Stimulated activated naive CD8-positive, alpha-beta T cell treated with anti-CD3 and anti-CD28 coated beads, Interleukin-15, Interleukin-2, amounts not matched to agents 100 ng/mL and 50 ng/mL, for 24 hours (primary cell): ENCODE measurements at regions not wholly inside any gene's neighbourhood (a gene's known extent, or its start where the extent isn't known, plus 50 kb on each side); places are given as distances from the start of the nearest gene placed in this dataset.

ENCODE experiments used
- H3K27ac Mint-ChIP-seq: one replicate; pipeline ENCODE4 v1.8.0; 2021; ENCODE audit warnings: mild to moderate bottlenecking, mixed read lengths
- H3K27me3 Mint-ChIP-seq: one replicate; pipeline ENCODE4 v1.8.0; 2021; ENCODE audit warnings: mixed read lengths
- H3K36me3 Mint-ChIP-seq: one replicate; pipeline ENCODE4 v1.8.0; 2021; ENCODE audit warnings: low read depth, mixed read lengths
- H3K4me1 Mint-ChIP-seq: one replicate; pipeline ENCODE4 v1.8.0; 2021; ENCODE audit warnings: low read depth, mixed read lengths
- H3K4me3 Mint-ChIP-seq: one replicate; pipeline ENCODE4 v1.8.0; 2021; ENCODE audit warnings: mild to moderate bottlenecking, mixed read lengths
- H3K9me3 Mint-ChIP-seq: one replicate; pipeline ENCODE4 v1.8.0; 2021; ENCODE audit warnings: mixed read lengths

GRCh38 chr17:36791150-36791941 is 145.9 kb upstream of the LHX1 start:
- H3K4me3 Mint-ChIP-seq: no peak overlapping the region
- no peaks in the 10 kb centered on the region for H3K4me1 Mint-ChIP-seq
- H3K9me3 Mint-ChIP-seq: no peaks in the 10 kb centered on the region
- peaks cover 13% of the 10 kb centered on the region for H3K27me3 Mint-ChIP-seq
- H3K36me3 Mint-ChIP-seq: no peaks in the 10 kb centered on the region
- H3K27ac Mint-ChIP-seq: no peak overlapping the region

GRCh38 chr17:36791942-36792475 is 145.3 kb upstream of the LHX1 start:
- H3K9me3 Mint-ChIP-seq: no peaks in the 10 kb centered on the region
- no peak overlapping the region for H3K4me3 Mint-ChIP-seq
- H3K27ac Mint-ChIP-seq: no peak overlapping the region
- H3K36me3 Mint-ChIP-seq: no peaks in the 10 kb centered on the region
- H3K27me3 Mint-ChIP-seq: peaks cover 13% of the 10 kb centered on the region
- H3K4me1 Mint-ChIP-seq: no peaks in the 10 kb centered on the region

DNA sequence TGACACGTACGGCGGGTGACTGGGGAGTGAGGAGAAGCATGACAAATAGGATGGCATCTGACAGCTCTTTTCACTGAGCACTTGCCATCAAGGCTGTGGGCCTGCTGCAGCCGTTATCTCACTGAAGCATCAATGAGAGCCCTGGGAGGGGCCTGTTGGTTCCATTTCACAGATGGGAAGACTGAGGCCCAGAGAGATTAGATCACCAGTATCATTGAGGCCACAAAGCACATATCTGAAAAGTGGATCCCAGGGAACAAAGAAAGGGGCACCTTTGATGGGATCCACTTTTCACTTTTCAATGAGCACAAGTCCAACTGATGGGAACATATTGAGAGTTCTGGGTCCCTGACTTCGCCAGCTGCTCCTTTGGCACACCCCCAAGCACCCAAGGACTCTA is 144.4 kb upstream of the LHX1 start:
- H3K4me3 Mint-ChIP-seq: no peak overlapping the region
- H3K27ac Mint-ChIP-seq: no peak overlapping the region
- no peaks in the 10 kb centered on the region for H3K36me3 Mint-ChIP-seq
- H3K4me1 Mint-ChIP-seq: no peaks in the 10 kb centered on the region
- H3K27me3 Mint-ChIP-seq: peaks cover 13% of the 10 kb centered on the region
- no peaks in the 10 kb centered on the region for H3K9me3 Mint-ChIP-seq

GRCh38 chr17:36793976-36794375 is 143.3 kb upstream of the LHX1 start:
- no peaks in the 10 kb centered on the region for H3K9me3 Mint-ChIP-seq
- no peak overlapping the region for H3K27ac Mint-ChIP-seq
- no peaks in the 10 kb centered on the region for H3K4me1 Mint-ChIP-seq
- H3K36me3 Mint-ChIP-seq: no peaks in the 10 kb centered on the region
- H3K27me3 Mint-ChIP-seq: peaks cover 13% of the 10 kb centered on the region
- no peak overlapping the region for H3K4me3 Mint-ChIP-seq

DNA sequence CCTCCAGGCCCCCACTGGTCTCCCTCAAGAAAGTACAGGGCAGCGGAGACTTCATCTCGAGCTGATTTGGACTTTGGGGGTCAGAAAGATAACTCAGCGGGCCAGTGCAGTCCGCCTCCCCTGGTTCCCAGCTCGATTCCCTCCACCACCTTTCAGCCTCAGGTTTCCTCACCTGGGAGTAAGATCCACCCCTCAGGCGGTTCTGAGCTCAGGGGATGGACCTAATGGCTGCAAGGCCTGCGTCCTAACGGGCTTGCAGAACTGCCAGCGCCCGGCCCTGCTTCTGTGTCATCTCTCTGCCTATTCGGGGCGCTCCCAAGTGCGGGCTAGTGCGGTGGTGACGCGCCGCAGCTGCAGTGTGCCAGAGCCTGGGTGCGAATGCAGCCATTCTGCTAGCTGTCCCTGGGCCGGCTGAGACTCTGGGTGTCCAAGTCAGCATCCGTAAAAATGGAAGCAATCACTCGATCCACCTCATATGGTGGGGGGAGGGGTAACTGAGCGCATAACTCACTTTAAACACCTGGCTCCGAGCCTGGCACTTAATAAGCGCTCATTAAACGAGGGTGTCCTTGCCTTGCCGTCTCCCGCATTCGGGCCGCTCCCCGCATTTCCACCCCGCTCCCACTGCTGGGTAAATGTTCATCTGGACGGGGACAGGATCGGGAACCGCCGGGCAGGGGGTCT is 129.6 kb upstream of the LHX1 start:
- Mint-ChIP-seq H3K36me3 (no peaks in the 10 kb centered on the region), H3K4me1 (no peaks in the 10 kb centered on the region), H3K27me3 (peaks cover 65% of the 10 kb centered on the region), H3K27ac (no peak overlapping the region), H3K9me3 (no peaks in the 10 kb centered on the region), H3K4me3 (no peak overlapping the region)

GRCh38 chr17:36808180-36808661 is 129.1 kb upstream of the LHX1 start:
- Mint-ChIP-seq H3K27ac (no peak overlapping the region), H3K27me3 (peaks cover 65% of the 10 kb centered on the region), H3K36me3 (no peaks in the 10 kb centered on the region), H3K4me1 (no peaks in the 10 kb centered on the region), H3K4me3 (no peak overlapping the region), H3K9me3 (no peaks in the 10 kb centered on the region)

- Mint-ChIP-seq H3K9me3 (no peaks in the 10 kb centered on the region), H3K36me3 (no peaks in the 10 kb centered on the region), H3K4me3 (no peak overlapping the region), H3K27me3 (peaks cover 68% of the 10 kb centered on the region), H3K4me1 (no peaks in the 10 kb centered on the region), H3K27ac (no peak overlapping the region)
These were observed 124.5 kb upstream of the LHX1 start for GRCh38 chr17:36812762-36813161.

GRCh38 chr17:36813357-36813756 is 123.9 kb upstream of the LHX1 start:
- H3K4me1 Mint-ChIP-seq: no peaks in the 10 kb centered on the region
- no peaks in the 10 kb centered on the region for H3K36me3 Mint-ChIP-seq
- H3K27ac Mint-ChIP-seq: no peak overlapping the region
- H3K4me3 Mint-ChIP-seq: no peak overlapping the region
- peaks cover 68% of the 10 kb centered on the region for H3K27me3 Mint-ChIP-seq
- no peaks in the 10 kb centered on the region for H3K9me3 Mint-ChIP-seq

DNA sequence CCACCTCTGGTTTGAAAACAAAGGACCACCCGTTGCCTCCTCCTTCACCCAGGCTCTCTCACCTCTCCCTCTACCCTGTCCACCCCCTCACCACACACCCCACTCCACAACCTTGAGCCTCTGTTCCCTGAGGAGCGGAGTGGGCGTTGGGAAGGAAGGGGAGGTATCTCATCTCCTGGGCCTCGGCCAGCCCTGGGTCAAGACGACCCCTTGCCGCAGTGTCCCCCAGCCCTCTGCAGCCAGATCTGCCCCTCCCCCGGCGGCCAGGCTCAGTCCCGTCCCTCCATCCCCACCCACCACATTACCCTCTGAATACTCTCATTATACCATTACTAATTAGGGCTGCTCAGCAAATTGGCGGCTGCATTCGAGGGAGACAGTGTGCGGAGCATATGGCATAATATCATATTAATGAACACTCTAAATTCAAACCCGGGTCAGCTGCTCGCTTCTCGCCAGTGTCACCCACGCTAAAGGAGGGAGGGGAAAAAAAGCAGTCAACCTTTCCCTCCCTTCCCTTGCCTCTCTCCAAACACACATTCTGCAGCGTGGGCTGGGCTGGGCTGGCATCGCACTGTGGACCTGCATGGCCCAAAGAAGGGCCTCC is 123.2 kb upstream of the LHX1 start:
- no peak overlapping the region for H3K27ac Mint-ChIP-seq
- no peak overlapping the region for H3K4me3 Mint-ChIP-seq
- H3K4me1 Mint-ChIP-seq: no peaks in the 10 kb centered on the region
- H3K36me3 Mint-ChIP-seq: no peaks in the 10 kb centered on the region
- no peaks in the 10 kb centered on the region for H3K9me3 Mint-ChIP-seq
- H3K27me3 Mint-ChIP-seq: peaks cover 68% of the 10 kb centered on the region

GRCh38 chr17:36814958-36815357 is 122.3 kb upstream of the LHX1 start:
- Mint-ChIP-seq H3K27me3 (peaks cover 62% of the 10 kb centered on the region), H3K4me3 (no peak overlapping the region), H3K4me1 (no peaks in the 10 kb centered on the region), H3K36me3 (no peaks in the 10 kb centered on the region), H3K27ac (no peak overlapping the region), H3K9me3 (no peaks in the 10 kb centered on the region)

- H3K36me3 Mint-ChIP-seq: no peaks in the 10 kb centered on the region
- H3K9me3 Mint-ChIP-seq: no peaks in the 10 kb centered on the region
- H3K4me1 Mint-ChIP-seq: no peaks in the 10 kb centered on the region
- peaks cover 55% of the 10 kb centered on the region for H3K27me3 Mint-ChIP-seq
- H3K27ac Mint-ChIP-seq: no peak overlapping the region
- no peak overlapping the region for H3K4me3 Mint-ChIP-seq
These were observed 120.9 kb upstream of the LHX1 start for GRCh38 chr17:36816214-36816906.

DNA sequence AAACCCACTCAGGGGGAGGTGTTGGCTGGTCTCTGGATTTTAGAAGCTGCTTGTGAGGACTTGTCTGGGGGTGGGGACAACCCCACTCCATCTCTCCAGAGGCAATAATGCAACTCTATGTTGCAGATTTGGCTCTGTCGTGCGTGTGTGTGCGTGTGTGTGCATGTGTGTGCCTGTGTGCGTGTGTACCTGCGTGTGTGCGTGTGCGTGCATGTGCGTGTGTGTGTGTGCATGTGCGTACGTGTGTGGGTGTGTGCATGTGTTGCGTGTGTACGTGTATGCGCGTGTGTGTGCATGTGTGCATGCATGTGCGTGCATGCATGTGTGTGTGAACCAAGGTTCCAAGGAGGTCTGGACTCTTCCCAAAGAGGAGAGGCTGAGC is 120.4 kb upstream of the LHX1 start:
- no peaks in the 10 kb centered on the region for H3K9me3 Mint-ChIP-seq
- no peak overlapping the region for H3K27ac Mint-ChIP-seq
- H3K4me3 Mint-ChIP-seq: no peak overlapping the region
- H3K36me3 Mint-ChIP-seq: no peaks in the 10 kb centered on the region
- peaks cover 49% of the 10 kb centered on the region for H3K27me3 Mint-ChIP-seq
- no peaks in the 10 kb centered on the region for H3K4me1 Mint-ChIP-seq

GRCh38 chr17:36817483-36818048 is 119.7 kb upstream of the LHX1 start:
- no peaks in the 10 kb centered on the region for H3K36me3 Mint-ChIP-seq
- H3K9me3 Mint-ChIP-seq: no peaks in the 10 kb centered on the region
- no peak overlapping the region for H3K27ac Mint-ChIP-seq
- H3K4me3 Mint-ChIP-seq: no peak overlapping the region
- no peaks in the 10 kb centered on the region for H3K4me1 Mint-ChIP-seq
- H3K27me3 Mint-ChIP-seq: peaks cover 43% of the 10 kb centered on the region

GRCh38 chr17:36818134-36818825 is 119.0 kb upstream of the LHX1 start:
- peaks cover 43% of the 10 kb centered on the region for H3K27me3 Mint-ChIP-seq
- no peaks in the 10 kb centered on the region for H3K36me3 Mint-ChIP-seq
- H3K4me1 Mint-ChIP-seq: no peaks in the 10 kb centered on the region
- H3K27ac Mint-ChIP-seq: no peak overlapping the region
- no peak overlapping the region for H3K4me3 Mint-ChIP-seq
- no peaks in the 10 kb centered on the region for H3K9me3 Mint-ChIP-seq
